ENCODE measurements at regions not wholly inside any gene's neighbourhood (a gene's known extent, or its start where the extent isn't known, plus 50 kb on each side); places are given as distances from the start of the nearest gene placed in this dataset.

DNA sequence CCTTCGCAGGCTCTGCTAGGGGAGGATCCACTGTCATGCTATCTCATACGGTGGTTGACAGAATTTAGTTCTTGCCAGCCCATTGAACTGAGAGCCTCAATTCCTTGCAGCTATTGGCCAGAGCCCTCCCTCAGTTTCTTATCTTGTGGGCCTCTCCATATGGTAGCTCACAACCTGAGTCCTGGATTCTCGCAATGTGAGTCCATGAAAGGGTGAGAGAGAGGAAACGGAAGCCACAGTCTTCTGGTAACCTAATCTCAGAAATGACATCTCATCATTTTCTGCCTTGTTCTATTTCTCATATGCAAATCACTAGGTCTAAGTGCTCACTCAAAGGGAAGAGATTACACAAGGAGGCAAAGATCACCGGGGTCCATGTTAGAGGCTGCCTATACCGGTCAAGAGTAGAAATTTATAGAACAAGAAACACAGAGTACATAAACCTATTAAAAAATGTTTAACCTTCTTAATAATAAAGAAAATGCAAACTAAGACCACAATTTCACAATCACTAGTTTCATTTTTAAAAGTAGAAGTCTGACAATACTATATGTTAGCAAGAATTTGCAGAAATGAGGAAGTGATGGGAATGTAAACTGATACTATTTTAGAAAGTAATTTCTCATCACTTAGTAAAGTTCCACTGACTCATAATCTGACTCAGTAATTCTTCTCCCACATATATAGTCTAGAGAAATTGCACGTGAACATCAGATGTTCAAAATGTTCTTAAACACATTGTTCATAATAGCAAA lies 378.4 kb upstream of the AGTR1 start:
- no peak for TF ChIP-seq POLR2AphosphoS5 (IDR thresholded peaks at IDR 0.05; ENCODE audit: insufficient read depth in 1 of 2, low read depth in 1 of 2)
- TF ChIP-seq, protein P1, sequence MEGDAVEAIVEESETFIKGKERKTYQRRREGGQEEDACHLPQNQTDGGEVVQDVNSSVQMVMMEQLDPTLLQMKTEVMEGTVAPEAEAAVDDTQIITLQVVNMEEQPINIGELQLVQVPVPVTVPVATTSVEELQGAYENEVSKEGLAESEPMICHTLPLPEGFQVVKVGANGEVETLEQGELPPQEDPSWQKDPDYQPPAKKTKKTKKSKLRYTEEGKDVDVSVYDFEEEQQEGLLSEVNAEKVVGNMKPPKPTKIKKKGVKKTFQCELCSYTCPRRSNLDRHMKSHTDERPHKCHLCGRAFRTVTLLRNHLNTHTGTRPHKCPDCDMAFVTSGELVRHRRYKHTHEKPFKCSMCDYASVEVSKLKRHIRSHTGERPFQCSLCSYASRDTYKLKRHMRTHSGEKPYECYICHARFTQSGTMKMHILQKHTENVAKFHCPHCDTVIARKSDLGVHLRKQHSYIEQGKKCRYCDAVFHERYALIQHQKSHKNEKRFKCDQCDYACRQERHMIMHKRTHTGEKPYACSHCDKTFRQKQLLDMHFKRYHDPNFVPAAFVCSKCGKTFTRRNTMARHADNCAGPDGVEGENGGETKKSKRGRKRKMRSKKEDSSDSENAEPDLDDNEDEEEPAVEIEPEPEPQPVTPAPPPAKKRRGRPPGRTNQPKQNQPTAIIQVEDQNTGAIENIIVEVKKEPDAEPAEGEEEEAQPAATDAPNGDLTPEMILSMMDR (IDR thresholded peaks at IDR 0.05) = no peak
